Activated CD8-positive, alpha-beta memory T cell treated with anti-CD3 and anti-CD28 coated beads, Interleukin-2, amount 10 ng/mL, durations not matched to agents 7 days and 5 days (primary cell): ENCODE measurements at regions not wholly inside any gene's neighbourhood (a gene's known extent, or its start where the extent isn't known, plus 50 kb on each side); places are given as distances from the start of the nearest gene placed in this dataset.

Source experiments
- ATAC-seq: fragments of 150-1000 bp; cut with Tn5 transposase; one replicate; pipeline ENCODE4 v1.10.0; 2021; ENCODE audit warnings: moderate library complexity
- CTCF ChIA-PET: fragments of 350-600 bp; sonication (Branson Sonifier 250); formaldehyde crosslinking; loops from one replicate; lab custom pipeline; 2021; ENCODE audit warnings: antibody characterized with exemption; lab: Charles Lee
- DNase-seq: peaks from one replicate; pipeline ENCODE4 v3.0.0-alpha.2; 2020
- H3K27ac Mint-ChIP-seq: one replicate; pipeline ENCODE4 v1.8.0; 2021; ENCODE audit warnings: mild to moderate bottlenecking, mixed read lengths
- H3K27me3 Mint-ChIP-seq: one replicate; pipeline ENCODE4 v1.8.0; 2021; ENCODE audit warnings: mixed read lengths
- H3K36me3 Mint-ChIP-seq: one replicate; pipeline ENCODE4 v1.8.0; 2021; ENCODE audit warnings: mild to moderate bottlenecking, mixed read lengths
- H3K4me1 Mint-ChIP-seq: one replicate; pipeline ENCODE4 v1.8.0; 2021; ENCODE audit warnings: mixed read lengths
- H3K4me3 Mint-ChIP-seq: one replicate; pipeline ENCODE4 v1.8.0; 2021; ENCODE audit warnings: mild to moderate bottlenecking, moderate library complexity, mixed read lengths
- H3K9me3 Mint-ChIP-seq: one replicate; pipeline ENCODE4 v1.8.0; 2022; ENCODE audit warnings: low read depth, mixed read lengths

GRCh38 chrX:11050013-11050412 lies 61.1 kb upstream of the HCCS start:
- no peaks in the 10 kb centered on the region for H3K4me1 Mint-ChIP-seq
- no peaks in the 10 kb centered on the region for H3K36me3 Mint-ChIP-seq
- CTCF ChIA-PET, result no interaction called here
- ATAC-seq (no peak), DNase-seq (no peak)
- H3K27me3 Mint-ChIP-seq, result no peaks in the 10 kb centered on the region
- H3K4me3 Mint-ChIP-seq, result no peak overlapping the region
- no peaks in the 10 kb centered on the region for H3K9me3 Mint-ChIP-seq
- no peak overlapping the region for H3K27ac Mint-ChIP-seq

GRCh38 chrX:11053351-11053750 lies 57.8 kb upstream of the HCCS start:
- no peaks in the 10 kb centered on the region for H3K27me3 Mint-ChIP-seq
- no peak for ATAC-seq
- H3K9me3 Mint-ChIP-seq, result no peaks in the 10 kb centered on the region
- CTCF ChIA-PET, result no interaction called here
- no peaks in the 10 kb centered on the region for H3K4me1 Mint-ChIP-seq
- DNase-seq, result no peak
- no peak overlapping the region for H3K4me3 Mint-ChIP-seq
- H3K36me3 Mint-ChIP-seq, result no peaks in the 10 kb centered on the region
- no peak overlapping the region for H3K27ac Mint-ChIP-seq

GRCh38 chrX:11056322-11057176 lies 54.6 kb upstream of the HCCS start:
- CTCF ChIA-PET, result no interaction called here
- ATAC-seq, result no peak

GRCh38 chrX:11059933-11060332 lies 51.2 kb upstream of the HCCS start:
- no peak for ATAC-seq
- Mint-ChIP-seq H3K9me3 (no peaks in the 10 kb centered on the region), H3K36me3 (no peaks in the 10 kb centered on the region), H3K4me3 (no peak overlapping the region), H3K27me3 (no peaks in the 10 kb centered on the region), H3K27ac (no peak overlapping the region), H3K4me1 (no peaks in the 10 kb centered on the region)
- DNase-seq, result no peak
- CTCF ChIA-PET, result no interaction called here

More at GRCh38 chrX:11056322-11057176, 54.6 kb upstream of the HCCS start:
- H3K36me3 Mint-ChIP-seq, result no peaks in the 10 kb centered on the region
- DNase-seq, result no peak
- no peaks in the 10 kb centered on the region for H3K9me3 Mint-ChIP-seq
- H3K27me3 Mint-ChIP-seq, result no peaks in the 10 kb centered on the region
- no peaks in the 10 kb centered on the region for H3K4me1 Mint-ChIP-seq
- H3K27ac Mint-ChIP-seq, result no peak overlapping the region
- no peak overlapping the region for H3K4me3 Mint-ChIP-seq
